ENCODE measurements at regions not wholly inside any gene's neighbourhood (a gene's known extent, or its start where the extent isn't known, plus 50 kb on each side); places are given as distances from the start of the nearest gene placed in this dataset.
"Not testable (repeated sequence)": the region's sequence is repeated elsewhere in the genome, so short reads cannot be mapped to it uniquely, and the experiment has no call there.

DNA sequence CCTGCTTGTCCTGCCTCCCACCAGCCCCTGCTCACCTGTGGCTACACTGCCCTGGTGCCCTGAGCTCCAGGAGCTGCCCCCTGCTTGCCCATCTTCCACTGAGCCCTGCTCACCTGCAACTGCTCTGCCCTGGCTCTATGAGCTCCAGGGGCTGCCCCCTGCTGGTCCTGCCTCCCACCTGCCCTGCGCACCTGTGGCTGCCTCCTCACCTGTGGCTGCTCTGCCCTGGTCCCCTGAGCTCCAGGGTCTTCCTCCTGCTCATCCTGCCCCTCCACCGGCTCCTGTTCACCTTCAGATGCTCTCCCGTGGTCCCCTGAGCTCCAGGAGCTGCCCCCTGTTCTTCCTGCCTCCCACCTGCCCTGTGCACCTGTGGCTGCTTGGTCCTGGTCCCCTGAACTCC is 247.6 kb downstream of the TMEM121 start:
- no peak for DNase-seq
- Mint-ChIP-seq H3K4me3 (no peak overlapping the region), H3K4me1 (ENCODE audit: low read depth) (no peaks in the 10 kb centered on the region), H3K9me3 (peaks cover 67% of the 10 kb centered on the region), H3K27ac (no peak overlapping the region), H3K27me3 (ENCODE audit: insufficient read depth) (no peaks in the 10 kb centered on the region; the same call in none of the 2 replicates), H3K36me3 (ENCODE audit: low read depth) (peaks cover 21% of the 10 kb centered on the region)
- TF ChIP-seq CTCF (IDR thresholded peaks at IDR 0.05): no peak

DNA sequence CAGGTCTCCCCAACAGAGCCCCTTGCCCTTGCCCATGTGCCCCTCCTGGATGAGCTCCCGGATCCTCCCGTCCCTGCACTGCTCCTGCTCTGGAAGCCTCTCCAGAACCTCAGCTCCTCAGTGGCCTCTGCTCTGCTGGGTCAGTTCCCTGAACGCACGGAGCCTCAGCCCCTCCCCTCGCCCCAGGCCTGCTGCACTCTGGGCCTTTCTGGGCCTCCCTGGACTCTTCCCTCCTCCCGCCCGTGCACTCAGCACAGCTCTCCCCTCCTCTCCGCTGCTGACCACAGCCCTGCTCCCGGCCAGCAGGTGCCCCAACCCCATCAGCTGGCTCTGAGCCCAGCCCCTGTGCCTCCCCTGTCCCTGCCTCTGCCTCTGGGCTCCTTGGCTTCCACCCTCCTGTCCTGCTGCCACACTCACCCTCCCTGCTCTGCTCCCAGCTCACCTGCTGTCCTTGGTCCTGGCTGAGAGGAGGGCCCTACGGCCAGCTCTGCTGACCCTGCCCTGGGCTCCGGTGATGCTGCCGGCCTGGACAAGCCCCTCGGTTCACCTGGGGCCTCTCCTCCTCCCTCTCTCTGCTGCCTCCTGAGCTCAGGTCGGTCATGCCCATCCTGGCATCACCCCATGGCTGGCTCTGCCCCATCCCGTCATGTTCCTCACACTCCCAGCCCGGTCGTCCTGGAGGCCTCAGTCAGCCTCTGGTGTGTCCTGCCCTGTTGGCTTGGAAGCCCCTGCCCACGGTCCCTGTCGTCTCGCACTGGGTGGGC is 248.4 kb downstream of the TMEM121 start:
- Mint-ChIP-seq H3K36me3 (ENCODE audit: low read depth) (peaks cover 19% of the 10 kb centered on the region), H3K9me3 (peaks cover 67% of the 10 kb centered on the region)
- not testable (repeated sequence) for H3K4me1 Mint-ChIP-seq (ENCODE audit: low read depth); DNase-seq; H3K4me3 Mint-ChIP-seq; H3K27ac Mint-ChIP-seq; H3K27me3 Mint-ChIP-seq (ENCODE audit: insufficient read depth)

DNA sequence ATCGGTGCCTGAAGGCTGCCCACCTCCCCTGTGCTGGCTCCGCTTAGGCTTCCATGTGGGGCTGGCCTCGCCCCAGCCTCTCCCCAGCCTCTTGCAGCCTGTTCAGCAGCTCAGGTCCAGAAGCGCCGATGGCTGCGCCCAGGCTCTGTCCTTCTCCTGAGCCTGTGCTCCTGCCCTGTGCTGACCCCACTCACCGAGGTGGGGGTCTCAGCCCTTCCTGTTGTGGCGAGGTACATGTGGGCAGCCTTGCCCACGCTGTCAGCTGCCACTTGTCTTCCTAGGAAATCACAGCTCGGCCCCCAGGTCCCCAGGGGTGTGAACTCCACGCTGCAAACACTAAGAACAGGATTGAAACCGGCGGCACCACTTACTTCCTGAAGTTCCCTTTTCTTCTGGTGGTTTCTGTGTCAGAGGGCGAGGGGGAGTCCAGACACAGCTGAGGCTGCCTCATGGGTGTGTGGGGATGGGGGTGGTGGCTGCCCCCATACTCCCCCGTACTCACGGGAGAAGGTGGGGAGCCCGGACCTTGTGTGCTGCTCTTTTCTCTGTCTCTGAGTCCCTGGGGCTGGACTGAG is 249.1 kb downstream of the TMEM121 start:
- Mint-ChIP-seq H3K36me3 (ENCODE audit: low read depth) (peaks cover 13% of the 10 kb centered on the region), H3K9me3 (peaks cover 67% of the 10 kb centered on the region)
- not testable (repeated sequence) for H3K4me3 Mint-ChIP-seq; H3K27ac Mint-ChIP-seq; DNase-seq; H3K4me1 Mint-ChIP-seq (ENCODE audit: low read depth); H3K27me3 Mint-ChIP-seq (ENCODE audit: insufficient read depth)

- H3K4me3 Mint-ChIP-seq; H3K27me3 Mint-ChIP-seq (ENCODE audit: insufficient read depth); H3K4me1 Mint-ChIP-seq (ENCODE audit: low read depth); H3K27ac Mint-ChIP-seq; DNase-seq: not testable (repeated sequence)
- Mint-ChIP-seq H3K36me3 (ENCODE audit: low read depth) (peaks cover 10% of the 10 kb centered on the region), H3K9me3 (peaks cover 71% of the 10 kb centered on the region)
Measured at GRCh38 chr14:105776112-105776511, 249.7 kb downstream of the TMEM121 start.

DNA sequence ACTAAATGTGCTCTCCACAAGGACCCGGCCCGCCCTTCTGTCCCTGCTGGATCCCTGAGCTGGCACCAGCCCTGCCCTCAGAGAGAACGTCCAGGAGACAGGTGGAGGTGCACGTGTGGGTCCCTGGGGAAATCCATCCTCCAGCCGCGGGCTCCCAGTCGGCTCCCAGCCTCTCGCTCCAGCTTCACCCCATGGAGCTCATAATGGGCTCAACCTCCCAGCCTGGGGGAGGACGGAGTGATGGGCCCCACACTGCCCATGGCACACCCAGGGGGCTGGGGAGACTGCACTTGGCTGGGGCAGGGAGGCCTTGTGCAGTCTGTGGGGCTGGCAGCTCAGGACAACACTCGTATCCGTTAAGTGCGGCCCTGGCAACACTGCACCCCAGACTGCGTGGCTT is 250.5 kb downstream of the TMEM121 start:
- Mint-ChIP-seq H3K9me3 (peaks cover 79% of the 10 kb centered on the region), H3K4me3 (no peak overlapping the region), H3K4me1 (ENCODE audit: low read depth) (no peaks in the 10 kb centered on the region), H3K36me3 (ENCODE audit: low read depth) (peaks cover 10% of the 10 kb centered on the region), H3K27ac (no peak overlapping the region), H3K27me3 (ENCODE audit: insufficient read depth) (no peaks in the 10 kb centered on the region; the same call in 1 of the 2 replicates)
- DNase-seq: no peak
- no peak for TF ChIP-seq CTCF (IDR thresholded peaks at IDR 0.05)

DNA sequence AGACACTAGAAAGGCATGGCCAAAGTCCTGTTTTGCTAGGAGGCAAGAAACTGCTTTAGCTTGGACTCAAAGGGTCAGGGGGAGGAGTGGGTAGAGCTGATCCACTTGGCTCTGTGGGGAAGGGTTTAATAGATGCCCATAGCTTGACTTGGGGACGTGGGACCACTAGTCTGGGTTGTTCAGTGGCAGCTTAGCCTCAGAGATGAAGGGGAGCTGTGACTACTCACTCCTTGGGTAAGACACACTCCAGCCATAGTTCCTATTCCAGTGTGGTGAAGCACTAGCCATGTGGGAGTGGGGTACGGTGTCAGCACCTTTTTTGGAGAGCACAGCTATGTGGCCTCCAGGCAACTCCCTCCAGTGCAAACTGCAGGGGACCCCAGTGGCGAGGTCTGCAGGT is 257.3 kb downstream of the TMEM121 start:
- no peak overlapping the region for H3K4me3 Mint-ChIP-seq
- H3K36me3 Mint-ChIP-seq (ENCODE audit: low read depth): no peaks in the 10 kb centered on the region
- no peaks in the 10 kb centered on the region for H3K27me3 Mint-ChIP-seq (ENCODE audit: insufficient read depth)
- H3K27ac Mint-ChIP-seq: no peak overlapping the region
- no peak for DNase-seq
- H3K9me3 Mint-ChIP-seq: peaks cover 80% of the 10 kb centered on the region
- no peaks in the 10 kb centered on the region for H3K4me1 Mint-ChIP-seq (ENCODE audit: low read depth)
- no peak for TF ChIP-seq CTCF (IDR thresholded peaks at IDR 0.05)

DNA sequence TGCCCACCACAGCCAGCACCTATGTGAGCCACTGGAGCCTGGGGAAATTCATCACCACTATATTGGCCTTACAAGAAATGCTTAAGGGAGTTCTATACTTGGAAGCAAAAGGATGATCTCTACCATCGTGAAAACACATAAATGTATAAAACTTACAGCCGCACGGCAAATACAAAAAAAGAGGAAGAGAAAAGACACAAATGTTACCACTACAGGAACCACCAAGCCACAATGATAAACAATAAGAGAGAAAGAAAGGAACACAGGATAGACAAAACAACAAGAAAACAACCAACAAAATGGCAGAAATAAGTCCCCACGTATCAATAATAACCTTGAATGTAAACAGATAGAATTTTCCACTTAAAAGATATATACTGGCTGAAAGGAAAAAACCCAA is 267.5 kb downstream of the TMEM121 start:
- no peak for TF ChIP-seq CTCF (IDR thresholded peaks at IDR 0.05)
- no peaks in the 10 kb centered on the region for H3K27me3 Mint-ChIP-seq (ENCODE audit: insufficient read depth)
- H3K36me3 Mint-ChIP-seq (ENCODE audit: low read depth): no peaks in the 10 kb centered on the region
- no peaks in the 10 kb centered on the region for H3K4me1 Mint-ChIP-seq (ENCODE audit: low read depth)
- no peak for DNase-seq
- no peak overlapping the region for H3K4me3 Mint-ChIP-seq
- H3K27ac Mint-ChIP-seq: no peak overlapping the region
- H3K9me3 Mint-ChIP-seq: peaks cover 62% of the 10 kb centered on the region
